ENCODE measurements at regions not wholly inside any gene's neighbourhood (a gene's known extent, or its start where the extent isn't known, plus 50 kb on each side); places are given as distances from the start of the nearest gene placed in this dataset.
"Not testable (repeated sequence)": the region's sequence is repeated elsewhere in the genome, so short reads cannot be mapped to it uniquely, and the experiment has no call there.

- DNase-seq, result no peak
Measured at GRCh38 chr17:72372185-72372584, 251.4 kb downstream of the SOX9 start.

DNA sequence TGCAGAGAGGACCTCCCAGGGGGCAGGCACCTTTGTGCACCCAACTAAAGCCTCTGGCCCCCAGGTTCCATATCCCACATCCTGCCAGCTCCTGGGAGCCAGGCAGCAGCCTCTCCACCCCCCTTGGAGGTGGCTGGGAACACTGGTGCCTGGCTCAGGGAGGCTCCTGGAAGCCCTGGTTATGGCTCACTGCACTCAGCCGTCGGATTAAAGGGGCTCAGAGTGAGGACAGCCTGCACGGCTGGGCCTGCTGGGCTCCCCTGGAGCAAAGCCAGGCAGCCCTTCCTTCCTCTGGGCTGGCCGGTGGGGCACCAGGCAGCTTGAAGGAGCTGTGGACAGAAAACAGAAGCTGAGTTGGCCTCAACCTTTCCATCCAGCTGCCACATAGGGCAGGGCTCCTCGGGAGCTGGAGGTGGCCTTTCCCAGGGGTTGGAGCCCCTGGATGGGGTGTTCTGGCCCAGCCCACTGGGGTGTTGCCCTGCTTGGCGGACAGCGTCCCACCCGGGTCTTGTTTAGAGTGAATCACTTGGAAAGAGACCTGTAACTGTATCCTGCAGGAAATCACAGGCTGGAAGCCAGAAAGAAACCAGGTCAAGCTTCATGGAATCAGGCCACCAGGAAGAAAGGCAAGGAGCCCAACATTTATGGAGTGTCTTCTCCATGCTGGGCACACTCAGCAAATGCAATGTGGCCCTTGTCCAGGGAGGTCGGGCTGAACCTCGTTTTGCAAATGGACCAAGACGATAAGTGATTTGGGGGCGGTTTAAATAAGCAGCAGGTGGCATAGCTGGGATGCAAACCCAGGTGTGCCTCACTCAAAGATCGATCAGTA is 253.3 kb downstream of the SOX9 start:
- DNase-seq, result peak; percentile 82

- DNase-seq, result peak; percentile 87
Measured at GRCh38 chr17:72376526-72377345, 255.9 kb downstream of the SOX9 start.

DNA sequence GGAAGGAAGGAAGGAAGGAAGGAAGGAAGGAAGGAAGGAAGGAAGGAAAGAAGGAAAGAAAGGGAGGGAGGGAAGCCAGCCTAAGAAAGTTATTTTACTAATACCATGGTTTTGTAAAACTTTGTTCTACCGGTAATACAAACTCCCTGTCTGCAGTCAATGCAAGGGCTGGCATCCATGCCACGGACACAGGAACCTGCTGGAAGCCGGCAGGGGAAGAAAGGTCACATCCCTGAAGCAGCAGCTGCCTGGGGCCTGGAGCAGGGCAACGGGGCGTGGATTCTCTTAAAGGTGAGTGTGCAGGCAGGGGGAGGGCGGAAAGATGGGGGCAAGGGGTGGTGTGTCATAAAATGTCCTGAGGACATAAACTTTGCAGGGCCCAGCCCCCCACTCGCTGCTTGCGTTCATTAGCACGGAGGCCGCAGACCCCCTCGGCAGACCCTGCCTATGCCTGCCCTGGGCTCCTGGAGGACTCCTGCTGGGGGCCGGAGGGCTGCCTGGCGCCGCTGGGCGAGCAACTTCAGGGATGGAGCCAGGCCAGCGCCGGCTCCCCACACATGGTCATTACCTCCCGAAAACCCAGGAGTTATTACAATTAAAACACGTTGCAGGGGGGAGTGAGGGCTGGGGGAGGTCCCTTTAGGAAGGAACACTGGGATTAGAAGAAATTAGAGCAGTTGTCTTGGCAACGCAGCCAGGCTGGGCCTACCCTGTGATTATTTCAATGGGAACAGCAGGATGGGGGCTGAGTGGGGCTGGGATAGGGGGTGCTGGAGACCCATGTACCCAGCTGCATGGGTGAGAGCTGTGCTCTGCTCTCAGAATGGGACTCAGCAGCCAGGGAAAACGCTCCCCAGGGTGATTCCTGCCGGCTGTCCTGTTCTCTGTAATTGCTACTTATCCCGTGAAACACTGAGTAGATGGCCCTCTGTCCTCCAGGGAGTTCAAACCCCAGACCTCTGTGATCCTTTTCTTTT is 257.9 kb downstream of the SOX9 start:
- DNase-seq, result peak; percentile 74

DNA sequence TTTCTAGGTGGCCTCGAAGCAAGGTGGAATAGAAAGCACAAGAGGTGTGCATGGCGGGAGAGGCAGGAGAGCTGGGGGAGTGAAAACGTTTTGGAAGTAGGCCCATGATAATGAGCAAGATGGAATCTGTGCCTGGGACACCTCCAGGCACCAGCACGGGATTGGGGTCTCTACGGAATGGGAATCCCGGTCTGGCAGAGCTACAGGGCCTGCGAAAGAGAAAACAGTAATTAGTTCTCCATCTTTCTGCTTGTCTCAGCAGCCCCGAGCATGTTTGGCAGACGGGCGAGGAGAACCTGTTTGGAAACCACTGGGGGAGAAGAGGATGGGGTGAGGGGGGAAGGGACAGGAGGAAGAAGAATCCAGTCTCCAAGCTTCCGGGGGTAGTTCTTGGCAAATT is 258.7 kb downstream of the SOX9 start:
- no peak for DNase-seq

DNA sequence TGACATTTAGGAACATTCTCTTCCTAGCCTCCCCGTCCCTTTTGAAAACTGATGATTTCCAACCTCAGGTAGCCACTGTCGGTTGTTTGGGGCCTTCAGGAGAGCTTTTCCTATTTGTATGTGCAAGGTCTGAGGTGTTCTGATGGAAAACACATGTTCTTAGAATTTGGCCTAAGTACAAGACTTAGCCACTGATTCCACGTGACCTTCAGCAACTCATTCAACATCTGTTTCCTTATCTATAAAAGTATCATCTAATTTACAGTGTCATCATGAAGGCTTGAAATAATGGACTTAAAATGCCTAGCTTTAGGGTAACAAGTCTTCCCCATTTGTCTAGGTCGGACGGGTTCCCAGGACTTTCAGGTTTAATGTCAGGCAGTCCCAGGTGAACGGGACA is 259.3 kb downstream of the SOX9 start:
- no peak for DNase-seq

- DNase-seq, result no peak
Measured at GRCh38 chr17:72380737-72381136, 259.9 kb downstream of the SOX9 start.

DNA sequence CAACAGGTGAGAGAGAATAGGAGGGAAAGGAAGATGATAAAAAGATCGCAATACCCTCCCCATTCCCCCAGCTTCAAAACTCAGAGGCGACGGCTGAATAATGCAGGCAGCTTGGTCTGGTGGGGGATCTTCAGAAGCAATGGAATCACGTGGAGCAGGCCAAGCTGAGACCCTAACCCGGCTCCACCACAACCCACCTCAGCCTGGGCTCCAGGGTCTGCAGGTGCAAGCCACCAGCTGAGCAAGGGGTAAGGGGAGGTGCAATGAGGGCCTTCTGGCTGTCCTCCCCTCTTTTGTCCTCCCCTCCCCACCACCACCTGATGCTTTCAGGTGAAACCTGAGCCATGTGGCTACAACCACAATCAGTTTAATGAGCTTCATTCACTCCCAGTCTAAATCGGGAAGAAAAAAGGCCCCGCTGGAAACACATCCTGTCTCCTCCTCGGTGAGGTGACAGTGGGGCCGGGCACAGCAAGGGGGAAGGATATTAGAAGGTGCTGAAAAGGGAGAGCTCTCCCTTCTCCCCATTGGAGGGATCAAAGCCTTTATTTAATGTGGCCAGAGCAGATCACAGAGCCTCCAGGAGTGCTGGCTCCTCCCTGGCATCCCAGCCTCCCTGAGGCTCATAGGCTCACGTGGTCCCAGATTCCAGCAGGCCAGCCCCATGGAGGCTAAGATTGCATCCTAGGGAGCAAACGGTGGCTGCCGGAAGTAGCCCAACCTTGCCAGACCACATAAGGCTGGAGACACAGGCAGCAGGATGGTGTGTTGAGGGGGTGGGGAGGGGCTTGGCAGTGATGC is 261.0 kb downstream of the SOX9 start:
- DNase-seq, result no peak

DNA sequence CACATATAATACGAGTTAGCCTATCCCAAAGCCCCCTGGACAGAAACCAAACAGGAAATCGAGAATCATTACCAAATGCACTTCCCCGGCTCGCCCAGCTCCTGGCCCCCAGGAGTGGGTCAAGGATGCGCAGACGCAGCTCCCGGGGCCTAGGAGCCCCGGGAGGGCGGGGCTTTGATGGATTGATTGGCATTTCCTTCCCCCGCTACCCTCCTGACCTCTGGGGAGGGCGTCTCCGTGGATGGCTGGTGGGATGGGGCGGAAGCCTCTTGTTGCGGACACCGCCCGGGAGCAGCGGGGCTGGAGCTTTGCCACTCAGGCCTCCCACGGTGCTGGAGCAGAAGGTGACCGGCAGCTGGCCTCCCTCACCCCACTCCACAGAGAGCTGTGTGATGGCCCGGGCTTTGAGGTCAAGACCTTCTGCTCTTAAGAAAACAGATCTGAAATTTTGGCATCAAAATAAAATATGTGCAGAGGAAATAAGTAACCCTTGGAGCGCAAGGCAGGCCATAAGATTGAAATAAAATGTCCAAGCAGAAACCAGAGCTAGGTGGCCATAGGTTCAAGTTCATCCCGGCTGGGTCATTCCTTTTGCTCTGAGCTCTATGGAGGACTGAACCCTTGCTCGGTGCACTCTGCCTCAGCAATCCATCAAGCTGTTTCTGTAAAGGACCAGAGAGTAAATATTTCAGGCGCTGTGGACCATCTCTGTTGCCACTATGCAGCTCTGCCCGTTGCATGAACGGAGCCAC is 262.3 kb downstream of the SOX9 start:
- peak; percentile 67 for DNase-seq

DNA sequence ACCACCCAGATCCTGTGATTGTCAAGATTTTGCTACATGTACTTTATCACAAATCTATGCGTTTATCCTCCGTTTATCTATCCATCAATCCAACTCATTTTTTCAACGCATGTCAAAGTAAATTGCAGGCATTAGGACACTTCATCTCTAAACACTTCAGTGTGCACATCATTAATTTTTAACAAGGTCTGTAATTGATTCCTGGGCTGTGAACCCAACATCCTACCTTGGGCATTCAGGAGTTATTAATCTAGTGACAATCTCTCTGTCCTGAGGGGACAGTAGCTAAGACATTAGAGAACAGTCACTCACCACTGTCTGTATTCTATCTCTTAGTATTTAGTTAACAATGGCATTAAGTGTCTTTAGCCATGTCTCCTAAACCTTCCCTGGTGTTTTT is 264.7 kb downstream of the SOX9 start:
- peak; percentile 68 for DNase-seq

DNA sequence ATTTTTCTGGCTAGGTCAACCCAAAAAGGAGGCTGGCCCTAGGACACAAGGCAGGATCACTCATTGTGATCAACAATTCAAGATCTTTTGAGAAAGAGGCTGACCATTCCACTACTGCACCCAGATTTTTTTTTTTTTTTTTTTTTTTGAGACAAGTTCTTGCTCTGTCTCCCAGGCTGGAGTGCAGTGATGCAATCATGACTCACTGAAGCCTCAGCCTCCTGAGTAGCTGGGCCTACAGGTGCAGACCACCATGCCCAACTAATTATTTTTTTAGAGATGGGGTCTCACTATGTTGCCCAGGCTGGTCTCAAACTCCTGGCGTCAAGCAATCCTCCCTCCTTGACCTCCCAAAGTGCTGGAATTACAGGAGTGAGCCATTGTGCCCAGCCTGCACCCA is 265.4 kb downstream of the SOX9 start:
- DNase-seq, result not testable (repeated sequence)

GRCh38 chr17:72386619-72387237 is 265.9 kb downstream of the SOX9 start:
- DNase-seq, result no peak

GRCh38 chr17:72387487-72387886 is 266.7 kb downstream of the SOX9 start:
- DNase-seq, result no peak

DNA sequence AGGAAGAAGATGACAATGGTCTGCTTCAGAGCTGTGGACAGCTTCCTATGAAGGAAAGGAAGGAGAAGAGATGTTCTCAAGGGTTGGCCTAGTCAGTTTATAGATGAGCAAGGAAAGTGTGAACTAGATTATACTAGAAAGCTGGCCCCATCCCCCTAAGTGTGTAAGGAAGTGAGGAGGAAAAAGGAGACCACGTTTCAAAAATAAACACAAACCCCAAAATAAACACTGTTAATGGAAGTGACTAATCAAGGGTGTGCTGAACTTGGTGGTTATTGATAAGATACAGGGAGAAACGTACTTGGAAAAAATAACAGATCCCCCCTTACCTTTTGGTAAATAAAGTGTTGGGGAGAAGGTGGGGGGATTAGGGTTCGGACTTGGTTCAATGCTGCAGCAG is 267.1 kb downstream of the SOX9 start:
- no peak for DNase-seq

GRCh38 chr17:72388765-72389473 is 268.1 kb downstream of the SOX9 start:
- no peak for DNase-seq

DNA sequence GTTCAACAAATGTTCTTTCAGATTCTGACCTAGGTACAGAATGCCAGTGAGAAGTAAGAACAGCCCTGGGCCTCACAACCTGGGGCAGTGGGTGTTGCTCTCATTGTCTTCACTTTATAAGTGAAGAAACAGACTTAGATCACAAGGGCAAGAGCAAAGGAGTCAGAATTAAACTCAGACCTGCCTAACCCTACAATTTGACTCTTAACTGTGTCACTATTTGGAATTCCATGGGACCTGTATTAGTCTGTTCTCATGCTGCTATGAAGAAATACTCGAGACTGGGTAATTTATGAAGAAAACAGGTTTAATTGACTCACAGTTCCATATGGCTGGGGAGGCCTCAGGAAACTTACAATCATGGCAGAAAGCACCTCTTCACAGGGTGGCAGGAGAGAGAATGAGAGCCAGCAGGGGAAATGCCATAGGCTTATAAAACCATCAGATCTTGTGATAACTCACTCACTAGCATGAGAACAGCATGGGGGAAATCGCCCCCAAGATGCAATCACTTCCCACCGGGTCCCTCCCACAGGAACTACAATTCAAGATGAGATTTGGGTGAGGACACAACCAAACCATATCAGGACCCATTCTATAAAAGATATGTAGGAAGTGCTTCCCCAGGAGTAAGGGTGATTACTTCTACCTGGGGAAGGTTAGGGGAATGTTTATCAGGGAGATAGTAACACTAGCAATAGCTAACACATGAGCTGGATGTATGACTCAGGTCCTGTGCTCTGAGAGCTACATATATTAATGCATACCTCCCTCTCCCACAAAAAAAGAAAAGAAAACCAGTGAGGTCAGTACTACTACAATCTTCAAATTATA is 270.1 kb downstream of the SOX9 start:
- no peak for DNase-seq

- peak; percentile 40 for DNase-seq
Measured at GRCh38 chr17:72392056-72393010, 271.5 kb downstream of the SOX9 start.

- no peak for DNase-seq
Measured at GRCh38 chr17:72393553-72393952, 272.7 kb downstream of the SOX9 start.
